ENCODE measurements at regions not wholly inside any gene's neighbourhood (a gene's known extent, or its start where the extent isn't known, plus 50 kb on each side); places are given as distances from the start of the nearest gene placed in this dataset.

- Mint-ChIP-seq H3K9me3 (peaks cover 4% of the 10 kb centered on the region), H3K4me3 (no peak overlapping the region), H3K27me3 (no peaks in the 10 kb centered on the region), H3K4me1 (ENCODE audit: low read depth) (no peaks in the 10 kb centered on the region), H3K36me3 (no peaks in the 10 kb centered on the region), H3K27ac (no peak overlapping the region)
- ChIA-PET POLR2A (no interaction called here), CTCF (no interaction called here)
- DNase-seq = no peak
- intact Hi-C loops (cut with micrococcal nuclease) = no loop called here
These were observed 509.8 kb upstream of the SMIM21 start for GRCh38 chr18:75937306-75937705.

DNA sequence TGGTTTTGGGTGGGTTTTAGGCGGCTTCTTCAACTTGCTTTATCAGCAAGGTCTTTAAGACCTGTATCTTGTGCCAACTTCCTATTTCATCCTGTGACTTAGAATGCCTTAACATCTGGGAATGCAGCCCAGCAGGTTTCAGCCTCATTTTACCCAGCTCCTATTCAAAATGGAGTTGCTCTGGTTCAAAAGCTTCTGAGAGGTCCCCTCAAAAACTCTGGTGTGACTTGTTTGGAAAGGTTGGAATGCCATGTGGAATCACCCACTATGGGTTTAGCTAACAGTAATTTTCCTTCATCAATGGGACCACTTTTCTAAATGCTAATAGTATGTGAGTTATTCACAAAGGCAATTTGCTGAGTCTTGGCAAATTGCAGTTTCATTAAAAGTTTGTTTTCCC lies 509.4 kb upstream of the SMIM21 start:
- intact Hi-C loops (cut with micrococcal nuclease) = no loop called here
- CTCF ChIA-PET = no interaction called here
- DNase-seq = no peak
- H3K4me1 Mint-ChIP-seq (ENCODE audit: low read depth) = no peaks in the 10 kb centered on the region
- H3K4me3 Mint-ChIP-seq = no peak overlapping the region
- no peak overlapping the region for H3K27ac Mint-ChIP-seq
- H3K9me3 Mint-ChIP-seq = peaks cover 2% of the 10 kb centered on the region
- no peaks in the 10 kb centered on the region for H3K36me3 Mint-ChIP-seq
- H3K27me3 Mint-ChIP-seq = no peaks in the 10 kb centered on the region
- POLR2A ChIA-PET = no interaction called here

- CTCF ChIA-PET = no interaction called here
- intact Hi-C loops (cut with micrococcal nuclease) = no loop called here
- Mint-ChIP-seq H3K4me3 (no peak overlapping the region), H3K36me3 (no peaks in the 10 kb centered on the region), H3K27me3 (no peaks in the 10 kb centered on the region), H3K9me3 (no peaks in the 10 kb centered on the region), H3K4me1 (ENCODE audit: low read depth) (no peaks in the 10 kb centered on the region), H3K27ac (no peak overlapping the region)
- no peak for DNase-seq
- POLR2A ChIA-PET = no interaction called here
These were observed 503.6 kb upstream of the SMIM21 start for GRCh38 chr18:75931079-75931478.

GRCh38 chr18:75928706-75929105 lies 501.2 kb upstream of the SMIM21 start:
- DNase-seq = no peak
- no peaks in the 10 kb centered on the region for H3K9me3 Mint-ChIP-seq
- POLR2A ChIA-PET = no interaction called here
- CTCF ChIA-PET = no interaction called here
- H3K36me3 Mint-ChIP-seq = no peaks in the 10 kb centered on the region
- intact Hi-C loops (cut with micrococcal nuclease) = no loop called here
- H3K4me1 Mint-ChIP-seq (ENCODE audit: low read depth) = no peaks in the 10 kb centered on the region
- H3K27ac Mint-ChIP-seq = no peak overlapping the region
- H3K27me3 Mint-ChIP-seq = no peaks in the 10 kb centered on the region
- no peak overlapping the region for H3K4me3 Mint-ChIP-seq

- H3K36me3 Mint-ChIP-seq = no peaks in the 10 kb centered on the region
- intact Hi-C loops (cut with micrococcal nuclease) = no loop called here
- no peak overlapping the region for H3K27ac Mint-ChIP-seq
- no peak overlapping the region for H3K4me3 Mint-ChIP-seq
- POLR2A ChIA-PET = no interaction called here
- no peaks in the 10 kb centered on the region for H3K27me3 Mint-ChIP-seq
- CTCF ChIA-PET = no interaction called here
- H3K4me1 Mint-ChIP-seq (ENCODE audit: low read depth) = no peaks in the 10 kb centered on the region
- DNase-seq = no peak
- H3K9me3 Mint-ChIP-seq = no peaks in the 10 kb centered on the region
These were observed 500.3 kb upstream of the SMIM21 start for GRCh38 chr18:75927791-75928190.

DNA sequence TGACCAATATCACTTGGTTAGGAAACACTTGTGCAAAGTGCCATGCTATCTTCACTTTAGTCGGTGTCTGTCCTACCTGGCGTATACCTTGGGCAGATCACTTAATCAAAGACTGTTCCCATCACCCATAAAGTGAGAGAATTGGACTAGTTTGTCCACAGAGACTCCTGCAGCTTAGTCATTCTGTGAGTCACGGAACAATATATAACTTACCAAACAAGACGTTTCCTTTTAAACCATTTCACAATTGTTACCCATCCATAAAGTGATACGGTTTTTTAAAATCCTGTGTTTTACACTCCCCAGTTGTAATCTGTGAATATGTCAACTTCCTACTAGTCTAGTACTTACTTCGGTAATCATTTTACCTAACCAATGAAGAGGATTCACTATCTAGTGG lies 499.3 kb upstream of the SMIM21 start:
- ChIA-PET POLR2A (no interaction called here), CTCF (no interaction called here)
- Mint-ChIP-seq H3K9me3 (no peaks in the 10 kb centered on the region), H3K36me3 (no peaks in the 10 kb centered on the region), H3K4me3 (no peak overlapping the region), H3K4me1 (ENCODE audit: low read depth) (no peaks in the 10 kb centered on the region), H3K27me3 (no peaks in the 10 kb centered on the region), H3K27ac (no peak overlapping the region)
- DNase-seq = no peak
- intact Hi-C loops (cut with micrococcal nuclease) = no loop called here

- H3K27ac Mint-ChIP-seq = no peak overlapping the region
- no peak overlapping the region for H3K4me3 Mint-ChIP-seq
- H3K36me3 Mint-ChIP-seq = no peaks in the 10 kb centered on the region
- no peaks in the 10 kb centered on the region for H3K9me3 Mint-ChIP-seq
- no peaks in the 10 kb centered on the region for H3K4me1 Mint-ChIP-seq (ENCODE audit: low read depth)
- peaks cover under 1% of the 10 kb centered on the region for H3K27me3 Mint-ChIP-seq
- DNase-seq = no peak
- intact Hi-C loops (cut with micrococcal nuclease) = no loop called here
- ChIA-PET POLR2A (no interaction called here), CTCF (no interaction called here)
These were observed 495.7 kb upstream of the SMIM21 start for GRCh38 chr18:75923169-75923568.

DNA sequence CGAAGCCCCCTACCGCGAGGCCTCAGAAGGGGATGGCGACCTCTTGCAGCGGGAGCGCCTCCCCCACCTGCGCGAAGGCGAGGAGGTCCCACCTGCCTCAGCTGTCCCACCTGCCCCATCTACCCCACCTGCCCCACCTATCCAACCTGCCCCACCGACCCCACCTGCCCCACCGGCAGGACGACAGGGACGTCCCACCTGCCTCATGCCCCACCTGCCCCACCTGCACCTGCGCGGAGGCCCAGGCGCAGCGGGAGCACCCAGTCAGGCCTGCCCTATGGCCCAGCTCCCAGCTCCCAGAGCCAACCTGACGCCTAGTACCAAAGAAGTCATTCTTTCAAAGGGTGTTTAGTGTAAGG lies 489.1 kb upstream of the SMIM21 start:
- H3K27me3 Mint-ChIP-seq = peaks cover 14% of the 10 kb centered on the region
- POLR2A ChIA-PET = no interaction called here
- intact Hi-C loops (cut with micrococcal nuclease) = no loop called here
- H3K36me3 Mint-ChIP-seq = no peaks in the 10 kb centered on the region
- H3K4me1 Mint-ChIP-seq (ENCODE audit: low read depth) = no peaks in the 10 kb centered on the region
- CTCF ChIA-PET = no interaction called here
- no peak for DNase-seq
- no peak overlapping the region for H3K4me3 Mint-ChIP-seq
- no peak overlapping the region for H3K27ac Mint-ChIP-seq
- H3K9me3 Mint-ChIP-seq = no peaks in the 10 kb centered on the region

DNA sequence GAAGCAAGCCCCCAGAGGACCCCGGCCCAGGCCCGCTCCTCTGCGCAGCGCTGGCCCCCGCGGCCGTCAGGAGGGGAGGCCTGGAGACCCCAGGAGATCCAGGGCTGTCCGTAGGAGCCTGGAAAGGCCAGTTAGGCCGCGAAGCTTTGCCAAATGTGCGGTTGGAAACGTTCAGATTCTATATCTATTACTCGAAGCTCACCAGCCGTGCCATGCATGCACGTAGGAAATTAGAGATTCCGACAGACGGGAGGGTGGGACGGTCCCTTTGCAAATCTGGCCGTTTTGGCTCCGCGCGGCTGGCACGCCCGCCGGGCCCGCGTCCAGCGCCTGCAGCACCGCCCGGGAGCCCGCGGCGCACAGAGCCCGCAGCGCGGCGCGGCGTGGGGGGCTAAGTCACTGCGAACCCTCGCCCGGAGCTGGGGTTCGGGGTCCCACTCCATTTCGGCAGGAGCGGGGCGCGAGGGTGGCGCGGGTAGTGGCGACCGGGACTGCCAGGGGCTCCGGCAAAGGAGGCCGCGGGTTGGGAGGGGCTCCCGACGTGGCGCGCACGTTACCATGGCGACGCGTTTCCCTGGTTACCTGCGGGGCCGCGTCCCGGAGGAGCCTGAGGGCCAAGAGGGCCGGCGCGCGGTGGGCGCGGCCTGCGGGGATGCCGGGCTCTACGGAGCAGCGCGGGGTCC lies 488.6 kb upstream of the SMIM21 start:
- intact Hi-C loops (cut with micrococcal nuclease) = no loop called here
- peaks cover 14% of the 10 kb centered on the region for H3K27me3 Mint-ChIP-seq
- H3K36me3 Mint-ChIP-seq = no peaks in the 10 kb centered on the region
- H3K4me3 Mint-ChIP-seq = no peak overlapping the region
- ChIA-PET POLR2A (no interaction called here), CTCF (no interaction called here)
- no peak for DNase-seq
- no peaks in the 10 kb centered on the region for H3K9me3 Mint-ChIP-seq
- H3K4me1 Mint-ChIP-seq (ENCODE audit: low read depth) = no peaks in the 10 kb centered on the region
- H3K27ac Mint-ChIP-seq = no peak overlapping the region

DNA sequence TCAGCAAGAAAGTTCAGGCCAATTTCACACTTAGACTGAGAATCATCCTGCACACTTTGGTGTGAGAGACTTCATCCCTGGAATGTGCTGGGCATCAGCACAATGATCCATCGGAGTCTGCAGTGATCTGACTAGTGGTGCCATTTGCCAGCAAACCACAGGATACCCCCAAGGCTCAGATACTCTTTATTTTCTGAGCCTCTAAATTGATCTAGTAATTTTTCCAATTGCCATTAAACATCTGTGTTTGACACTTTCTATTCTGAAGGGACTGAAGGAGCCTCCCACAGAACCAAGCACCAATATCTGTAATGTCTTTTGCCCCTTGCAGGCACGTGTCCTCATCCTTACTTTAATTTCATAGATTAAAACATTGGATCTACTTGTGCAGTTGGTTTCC lies 485.3 kb upstream of the SMIM21 start:
- peaks cover 10% of the 10 kb centered on the region for H3K27me3 Mint-ChIP-seq
- DNase-seq = no peak

GRCh38 chr18:75904416-75904815 lies 476.9 kb upstream of the SMIM21 start:
- ChIA-PET POLR2A (no interaction called here), CTCF (no interaction called here)
- Mint-ChIP-seq H3K9me3 (no peaks in the 10 kb centered on the region), H3K36me3 (no peaks in the 10 kb centered on the region), H3K27me3 (no peaks in the 10 kb centered on the region), H3K4me3 (no peak overlapping the region), H3K27ac (no peak overlapping the region), H3K4me1 (ENCODE audit: low read depth) (no peaks in the 10 kb centered on the region)
- intact Hi-C loops (cut with micrococcal nuclease) = no loop called here
- no peak for DNase-seq

More for the DNA sequence above, 485.3 kb upstream of the SMIM21 start:
- H3K9me3 Mint-ChIP-seq = no peaks in the 10 kb centered on the region
- no peaks in the 10 kb centered on the region for H3K4me1 Mint-ChIP-seq (ENCODE audit: low read depth)
- no peaks in the 10 kb centered on the region for H3K36me3 Mint-ChIP-seq
- H3K27ac Mint-ChIP-seq = no peak overlapping the region
- CTCF ChIA-PET = no interaction called here
- intact Hi-C loops (cut with micrococcal nuclease) = no loop called here
- POLR2A ChIA-PET = no interaction called here
- H3K4me3 Mint-ChIP-seq = no peak overlapping the region

- no peaks in the 10 kb centered on the region for H3K9me3 Mint-ChIP-seq
- POLR2A ChIA-PET = no interaction called here
- intact Hi-C loops (cut with micrococcal nuclease) = no loop called here
- no peaks in the 10 kb centered on the region for H3K36me3 Mint-ChIP-seq
- H3K27ac Mint-ChIP-seq = no peak overlapping the region
- no peaks in the 10 kb centered on the region for H3K27me3 Mint-ChIP-seq
- CTCF ChIA-PET = no interaction called here
- no peak for DNase-seq
- no peaks in the 10 kb centered on the region for H3K4me1 Mint-ChIP-seq (ENCODE audit: low read depth)
- no peak overlapping the region for H3K4me3 Mint-ChIP-seq
These were observed 471.1 kb upstream of the SMIM21 start for GRCh38 chr18:75898651-75899050.

DNA sequence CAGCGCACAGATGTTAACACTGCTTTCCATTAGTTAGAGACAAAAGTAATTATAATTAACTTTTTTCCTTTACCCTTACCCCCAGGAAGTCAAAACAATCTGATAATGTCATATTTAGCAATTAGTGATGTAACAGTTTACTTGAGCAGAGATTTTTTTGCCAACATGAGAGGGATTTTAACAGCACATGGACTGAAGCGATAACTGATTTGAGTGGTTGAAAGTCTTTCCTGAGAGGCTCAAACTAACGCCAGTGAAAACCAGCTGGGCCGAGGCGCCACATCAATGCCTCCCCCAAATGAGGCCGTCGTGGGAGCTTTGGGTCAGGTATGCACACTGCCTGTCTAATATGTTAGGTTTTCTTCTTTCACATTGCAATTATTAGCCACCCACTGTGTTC lies 469.9 kb upstream of the SMIM21 start:
- Mint-ChIP-seq H3K4me1 (ENCODE audit: low read depth) (no peaks in the 10 kb centered on the region), H3K27ac (no peak overlapping the region), H3K9me3 (no peaks in the 10 kb centered on the region), H3K36me3 (no peaks in the 10 kb centered on the region), H3K27me3 (peaks cover under 1% of the 10 kb centered on the region), H3K4me3 (no peak overlapping the region)
- intact Hi-C loops (cut with micrococcal nuclease) = no loop called here
- CTCF ChIA-PET = no interaction called here
- POLR2A ChIA-PET = no interaction called here
- DNase-seq = no peak

DNA sequence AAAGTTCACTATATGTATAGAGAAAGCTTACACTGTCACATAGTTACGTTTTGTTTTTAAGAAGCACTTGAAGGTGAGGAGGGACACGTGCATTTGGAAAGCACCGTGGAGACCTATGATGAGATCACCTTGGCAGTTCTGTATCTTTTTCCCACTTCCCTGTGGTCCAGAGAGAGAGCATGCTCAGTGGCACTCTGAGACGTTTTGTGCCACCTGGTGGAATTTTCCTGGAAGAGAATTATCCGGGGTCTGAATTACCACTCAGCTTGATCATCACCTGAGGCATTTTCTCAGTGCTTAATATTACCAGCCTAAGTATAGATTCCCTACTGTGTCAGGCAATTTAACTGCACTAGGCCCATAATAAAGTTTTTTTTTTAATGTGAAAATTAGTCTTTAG lies 469.4 kb upstream of the SMIM21 start:
- Mint-ChIP-seq H3K27me3 (peaks cover 2% of the 10 kb centered on the region), H3K4me3 (no peak overlapping the region), H3K9me3 (no peaks in the 10 kb centered on the region), H3K36me3 (no peaks in the 10 kb centered on the region), H3K27ac (no peak overlapping the region), H3K4me1 (ENCODE audit: low read depth) (no peaks in the 10 kb centered on the region)
- ChIA-PET CTCF (no interaction called here), POLR2A (no interaction called here)
- intact Hi-C loops (cut with micrococcal nuclease) = no loop called here
- no peak for DNase-seq
